T-cell (primary cell): ENCODE measurements at regions not wholly inside any gene's neighbourhood (a gene's known extent, or its start where the extent isn't known, plus 50 kb on each side); places are given as distances from the start of the nearest gene placed in this dataset.

ENCODE experiments used
- ATAC-seq, 4 experiments: fragments of 200-7000 bp in 3 of 4; fragments of 150-1000 bp in 1 of 4; cut with Tn5 transposase; replicated peaks in 1 of 4; 1 replicate in 3 of 4; 2 replicates in 1 of 4; pipeline ENCODE4 v1.10.0; 2021; ENCODE audit warnings: moderate library complexity in 3 of 4, mild to moderate bottlenecking in 2 of 4, moderate number of reproducible peaks in 1 of 4
- CTCF ChIA-PET, 2 donors: fragments of 300-600 bp; sonication (Branson Sonifier 250); formaldehyde crosslinking; loops; one replicate each; lab custom pipeline; 2022; ENCODE audit warnings: antibody characterized with exemption in 2 of 2; lab: Charles Lee
- POLR2A ChIA-PET, 2 donors: fragments of 300-600 bp; sonication (Branson Sonifier 250); formaldehyde crosslinking; loops; one replicate each; lab custom pipeline; 2022; ENCODE audit warnings: antibody characterized with exemption in 2 of 2; lab: Charles Lee
- DNase-seq, 35 experiments: peaks; one replicate each; pipeline versions ENCODE4 v3.0.0 to v3.0.0-alpha.2; 2013 to 2023
- H3K27ac ChIP-seq: one replicate; pipeline ENCODE4 v1.5.1; 2013; ENCODE audit warnings: low read length
- H3K27me3 ChIP-seq, 2 experiments: replicated peaks in 1 of 2; 1 replicate in 1 of 2; 2 replicates in 1 of 2; pipeline versions ENCODE4 v1.6.1 to v1.7.0; 2013; ENCODE audit warnings: low read length in 1 of 2, mixed read lengths in 1 of 2; ENCODE audit not compliant: control insufficient read depth in 2 of 2, insufficient read depth in 2 of 2; ENCODE audit errors: extremely low read depth in 1 of 2
- H3K36me3 ChIP-seq, 2 donors: 1 replicate in 1 of 2; 2 replicates in 1 of 2; pipeline versions ENCODE4 v1.6.1 to v1.7.0; 2013; ENCODE audit warnings: low read length in 1 of 2; ENCODE audit not compliant: control insufficient read depth in 2 of 2, insufficient read depth in 1 of 2; ENCODE audit errors: extremely low read depth in 1 of 2
- H3K4me1 ChIP-seq, 2 experiments: 1 replicate in 1 of 2; 2 replicates in 1 of 2; pipeline versions ENCODE4 v1.6.1 to v1.7.0; 2013; ENCODE audit warnings: low read length in 2 of 2, mixed read lengths in 1 of 2; ENCODE audit not compliant: insufficient read depth in 2 of 2, control insufficient read depth in 1 of 2; ENCODE audit errors: extremely low read depth in 1 of 2
- H3K4me3 ChIP-seq, 2 donors: 1 replicate in 1 of 2; 2 replicates in 1 of 2; pipeline versions ENCODE4 v1.5.1 to v1.7.0; 2013; ENCODE audit warnings: mild to moderate bottlenecking in 2 of 2, low read length in 1 of 2, moderate library complexity in 1 of 2; ENCODE audit not compliant: control insufficient read depth in 1 of 2; ENCODE audit errors: extremely low read depth in 1 of 2
- H3K9me3 ChIP-seq: 2 replicates; pipeline ENCODE4 v1.7.0; 2013
- H3K27ac Mint-ChIP-seq, 2 donors: one replicate each; pipeline ENCODE4 v1.8.0; 2020 to 2021; ENCODE audit warnings: mild to moderate bottlenecking in 2 of 2, mixed read lengths in 2 of 2
- H3K27me3 Mint-ChIP-seq, 2 donors: one replicate each; pipeline ENCODE4 v1.8.0; 2021 to 2022; ENCODE audit warnings: mixed read lengths in 2 of 2
- H3K36me3 Mint-ChIP-seq: one replicate; pipeline ENCODE4 v1.8.0; 2021; ENCODE audit warnings: mixed read lengths
- H3K4me1 Mint-ChIP-seq, 3 donors: one replicate each; pipeline ENCODE4 v1.8.0; 2020 to 2022; ENCODE audit warnings: mixed read lengths in 3 of 3, mild to moderate bottlenecking in 1 of 3
- H3K4me3 Mint-ChIP-seq, 3 donors: one replicate each; pipeline ENCODE4 v1.8.0; 2020 to 2022; ENCODE audit warnings: mild to moderate bottlenecking in 3 of 3, mixed read lengths in 3 of 3, moderate library complexity in 3 of 3
- H3K9me3 Mint-ChIP-seq, 3 donors: one replicate each; pipeline ENCODE4 v1.8.0; 2020 to 2022; ENCODE audit warnings: mixed read lengths in 3 of 3
- WGBS: methylation state at CpG from one replicate; pipeline ENCODE4 v1.1.5; 2013; ENCODE audit warnings: missing lambda C conversion rate; ENCODE audit not compliant: insufficient coverage; 5-methylcytosine and 5-hydroxymethylcytosine counted together

DNA sequence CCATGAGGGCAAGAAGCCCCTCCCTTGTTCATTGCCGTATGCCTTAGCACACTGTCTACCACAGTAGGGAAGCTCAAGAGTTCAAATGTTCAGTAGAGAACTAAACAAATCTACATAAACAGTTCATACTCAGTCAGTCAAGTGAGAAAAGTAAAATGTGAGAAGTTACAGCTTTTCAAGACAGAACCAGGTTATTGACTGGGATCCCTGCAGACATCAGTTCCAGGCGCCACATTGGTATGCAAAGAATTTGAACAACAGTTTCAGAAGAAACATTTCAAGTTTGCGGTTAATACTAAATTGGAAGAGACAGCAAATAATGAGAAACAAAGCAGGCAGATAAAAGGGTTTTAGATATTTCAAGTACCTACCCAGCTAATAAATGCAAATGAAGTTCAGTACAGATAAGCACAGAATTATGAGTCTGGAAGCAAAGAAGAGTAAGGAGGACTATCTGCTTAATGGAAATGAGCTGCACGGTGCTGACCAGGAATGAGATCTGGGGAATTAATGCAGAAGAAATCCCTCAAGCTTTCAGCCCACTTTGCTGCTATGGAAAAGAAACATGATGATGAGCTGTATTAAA is 246.2 kb downstream of the HACE1 start:
- peaks cover 0 to 4% of the 10 kb centered on the region in 2 donors for H3K27me3 Mint-ChIP-seq
- no peak for DNase-seq
- Histone ChIP-seq H3K36me3 (no peaks in the 10 kb centered on the region), H3K4me3 (no peak overlapping the region), H3K9me3 (no peaks in the 10 kb centered on the region), H3K27me3 (no peaks in the 10 kb centered on the region), H3K4me1 (no peaks in the 10 kb centered on the region), H3K27ac (no peak overlapping the region)
- H3K27ac Mint-ChIP-seq = no peak overlapping the region
- WGBS = 75% methylated on average over 1 of the region's 4 CpGs
- H3K4me3 Mint-ChIP-seq = no peak overlapping the region
- no peaks in the 10 kb centered on the region for H3K4me1 Mint-ChIP-seq
- ChIA-PET POLR2A (interaction anchor here in 1 of 2 donors (0.7 kb wide), 1 partner anchor 14 kb away, joined by 6 read pairs; no protein-coding TSS in a partner anchor), CTCF (interaction anchor here in 1 of 2 donors (0.7 kb wide), 1 partner anchor 12 kb away, joined by 9 read pairs; no protein-coding TSS in a partner anchor)
- H3K9me3 Mint-ChIP-seq = no peaks in the 10 kb centered on the region
- ATAC-seq = no peak
- H3K36me3 Mint-ChIP-seq = no peaks in the 10 kb centered on the region

DNA sequence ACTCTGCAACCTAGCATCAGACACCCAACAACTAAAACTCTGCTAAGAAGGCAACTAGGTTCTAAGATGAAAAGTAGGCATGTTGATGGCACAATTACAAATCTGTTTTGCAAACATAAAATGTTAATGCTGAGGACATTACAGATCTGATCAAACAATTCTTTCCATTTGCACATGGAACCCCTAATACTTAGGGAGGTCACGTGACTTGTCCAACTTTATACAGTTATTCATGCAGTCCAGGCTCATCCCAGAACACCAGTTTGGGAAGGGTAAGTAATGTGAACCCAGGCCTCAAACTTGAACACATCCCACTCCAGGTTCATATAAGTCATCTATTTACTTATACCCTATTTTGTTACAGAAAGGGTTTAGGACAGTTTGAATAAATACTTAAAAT is 247.2 kb downstream of the HACE1 start:
- H3K27ac Mint-ChIP-seq = no peak overlapping the region
- H3K27me3 Mint-ChIP-seq = peaks cover 0 to 4% of the 10 kb centered on the region in 2 donors
- WGBS = no CpG with 5 or more reads among the region's 1 CpG
- H3K4me3 Mint-ChIP-seq = no peak overlapping the region
- no peaks in the 10 kb centered on the region for H3K36me3 Mint-ChIP-seq
- no peaks in the 10 kb centered on the region for H3K9me3 ChIP-seq
- H3K9me3 Mint-ChIP-seq = no peaks in the 10 kb centered on the region
- H3K4me1 Mint-ChIP-seq = no peaks in the 10 kb centered on the region
- H3K27ac ChIP-seq = no peak overlapping the region
- H3K4me1 ChIP-seq = no peaks in the 10 kb centered on the region
- H3K27me3 ChIP-seq = no peaks in the 10 kb centered on the region
- no peak for DNase-seq
- no peak for ATAC-seq
- ChIA-PET POLR2A (no interaction called here), CTCF (no interaction called here)
- H3K36me3 ChIP-seq = no peaks in the 10 kb centered on the region
- no peak overlapping the region for H3K4me3 ChIP-seq

DNA sequence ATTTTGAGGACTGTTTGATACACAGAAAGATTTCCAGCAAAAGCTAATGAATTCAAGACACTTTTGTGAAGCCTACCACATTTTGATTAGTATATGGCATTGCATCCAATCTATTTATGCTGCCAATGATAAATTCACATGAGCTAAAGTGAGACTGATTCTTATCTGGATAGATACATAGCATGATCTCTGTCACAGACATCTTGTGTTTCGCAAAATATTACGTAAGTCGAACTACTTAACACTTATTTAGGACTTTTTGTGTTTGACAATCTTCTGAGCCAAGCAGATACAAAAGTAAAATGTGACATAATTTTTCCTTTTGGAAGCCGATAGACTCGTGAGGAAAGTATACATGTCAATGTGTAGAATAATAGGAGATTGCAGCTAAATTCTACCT is 251.6 kb downstream of the HACE1 start:
- Mint-ChIP-seq H3K27me3 (no peaks in the 10 kb centered on the region), H3K27ac (no peak overlapping the region), H3K4me1 (no peaks in the 10 kb centered on the region), H3K4me3 (no peak overlapping the region), H3K36me3 (no peaks in the 10 kb centered on the region), H3K9me3 (no peaks in the 10 kb centered on the region)
- Histone ChIP-seq H3K4me1 (no peaks in the 10 kb centered on the region), H3K9me3 (no peaks in the 10 kb centered on the region), H3K4me3 (no peak overlapping the region), H3K27me3 (no peaks in the 10 kb centered on the region), H3K27ac (no peak overlapping the region), H3K36me3 (no peaks in the 10 kb centered on the region)
- DNase-seq (no peak), ATAC-seq (no peak)
- WGBS = no CpG with 5 or more reads among the region's 5 CpGs
- CTCF ChIA-PET = no interaction called here
- POLR2A ChIA-PET = no interaction called here

DNA sequence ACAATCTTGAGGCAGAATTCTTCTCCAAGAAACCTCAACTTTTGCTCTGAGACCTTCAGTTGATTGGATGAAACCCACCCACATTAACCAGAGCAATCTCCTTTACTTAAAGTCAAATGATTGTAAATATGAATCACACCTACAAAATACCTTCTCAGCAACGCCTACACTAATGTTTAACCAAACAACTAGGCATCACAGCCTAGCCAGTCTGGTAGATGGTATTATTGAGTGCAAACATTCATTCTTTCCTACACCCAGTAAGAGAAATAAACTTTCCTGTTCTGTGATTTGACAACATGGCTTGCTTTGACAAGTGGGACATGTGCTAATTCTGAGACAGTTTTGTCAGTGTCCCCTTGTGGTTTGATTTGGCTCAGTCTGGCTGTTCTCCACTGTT is 252.2 kb downstream of the HACE1 start:
- Histone ChIP-seq H3K36me3 (no peaks in the 10 kb centered on the region), H3K9me3 (no peaks in the 10 kb centered on the region), H3K4me1 (no peaks in the 10 kb centered on the region), H3K4me3 (no peak overlapping the region), H3K27me3 (no peaks in the 10 kb centered on the region), H3K27ac (no peak overlapping the region)
- ChIA-PET POLR2A (interaction anchor here in 1 of 2 donors (0.6 kb wide), 1 partner anchor 790 kb away, joined by 3 read pairs; no protein-coding TSS in a partner anchor), CTCF (no interaction called here)
- no CpG with 5 or more reads among the region's 1 CpG for WGBS
- Mint-ChIP-seq H3K27me3 (no peaks in the 10 kb centered on the region), H3K27ac (no peak overlapping the region), H3K36me3 (no peaks in the 10 kb centered on the region), H3K4me3 (no peak overlapping the region), H3K9me3 (no peaks in the 10 kb centered on the region), H3K4me1 (no peaks in the 10 kb centered on the region)
- ATAC-seq (no peak), DNase-seq (no peak)

DNA sequence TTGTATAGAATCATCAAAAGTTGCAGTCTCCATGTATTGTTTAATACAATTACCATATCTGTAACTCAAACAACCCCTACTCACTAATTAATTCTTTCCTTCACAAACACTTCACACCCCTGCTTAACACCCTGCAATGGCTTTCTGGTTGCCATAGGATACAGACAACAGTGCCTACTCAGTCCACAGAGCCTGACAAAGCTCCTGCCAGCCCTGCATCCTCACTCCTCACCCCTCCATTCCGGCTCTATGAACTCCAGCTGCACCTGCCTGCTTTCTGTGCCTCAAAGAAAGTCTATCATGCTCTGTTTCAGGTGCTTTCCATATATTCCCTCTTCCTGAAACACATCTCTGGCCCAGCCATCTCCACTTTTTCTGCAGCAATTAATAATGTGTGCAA is 253.4 kb downstream of the HACE1 start:
- Histone ChIP-seq H3K36me3 (no peaks in the 10 kb centered on the region), H3K4me3 (no peak overlapping the region), H3K4me1 (no peaks in the 10 kb centered on the region), H3K27ac (no peak overlapping the region), H3K27me3 (no peaks in the 10 kb centered on the region), H3K9me3 (no peaks in the 10 kb centered on the region)
- no peak for ATAC-seq
- Mint-ChIP-seq H3K9me3 (no peaks in the 10 kb centered on the region), H3K4me3 (no peak overlapping the region), H3K27ac (no peak overlapping the region), H3K27me3 (no peaks in the 10 kb centered on the region), H3K36me3 (no peaks in the 10 kb centered on the region), H3K4me1 (no peaks in the 10 kb centered on the region)
- POLR2A ChIA-PET = no interaction called here
- CTCF ChIA-PET = no interaction called here
- WGBS = 85% methylated on average over 1 of the region's 1 CpG
- no peak for DNase-seq

DNA sequence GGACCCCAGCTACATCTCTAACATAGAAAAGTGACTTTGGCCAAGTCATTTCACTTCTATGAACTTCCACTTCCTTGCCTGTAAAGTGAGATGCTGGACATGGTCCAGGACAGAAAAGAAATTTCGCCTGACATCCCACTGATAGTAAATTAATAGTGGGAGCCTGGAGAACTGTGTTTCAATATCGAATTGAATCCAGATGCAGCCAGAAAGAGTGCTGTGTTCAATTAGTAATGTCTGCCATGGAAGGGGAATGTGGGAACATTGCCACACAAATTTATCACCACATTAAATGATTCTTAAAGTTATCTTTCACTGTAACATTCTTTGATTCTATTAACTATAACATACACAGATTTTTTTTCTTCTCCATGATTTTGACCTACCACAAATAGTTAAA is 255.0 kb downstream of the HACE1 start:
- Mint-ChIP-seq H3K27me3 (no peaks in the 10 kb centered on the region), H3K36me3 (no peaks in the 10 kb centered on the region), H3K4me3 (no peak overlapping the region), H3K9me3 (no peaks in the 10 kb centered on the region), H3K4me1 (no peaks in the 10 kb centered on the region), H3K27ac (no peak overlapping the region)
- Histone ChIP-seq H3K4me3 (no peak overlapping the region), H3K27me3 (no peaks in the 10 kb centered on the region), H3K4me1 (no peaks in the 10 kb centered on the region), H3K27ac (no peak overlapping the region), H3K36me3 (no peaks in the 10 kb centered on the region), H3K9me3 (no peaks in the 10 kb centered on the region)
- POLR2A ChIA-PET = no interaction called here
- WGBS = no CpG with 5 or more reads among the region's 2 CpGs
- CTCF ChIA-PET = no interaction called here
- ATAC-seq (no peak), DNase-seq (no peak)
